Eye (tissue), 1 donor: ENCODE measurements at regions not wholly inside any gene's neighbourhood (a gene's known extent, or its start where the extent isn't known, plus 50 kb on each side); places are given as distances from the start of the nearest gene placed in this dataset.
"Not testable (repeated sequence)": the region's sequence is repeated elsewhere in the genome, so short reads cannot be mapped to it uniquely, and the experiment has no call there.

Experiments used
- DNase-seq: peaks from one replicate; pipeline ENCODE4 v3.0.0-alpha.2; 2015

GRCh38 chr6:57989520-57990080 is 672.2 kb downstream of the PRIM2 start:
- DNase-seq: not testable (repeated sequence)

- not testable (repeated sequence) for DNase-seq
These were observed 681.6 kb downstream of the PRIM2 start for GRCh38 chr6:57998858-57999619.

- not testable (repeated sequence) for DNase-seq
These were observed 682.8 kb downstream of the PRIM2 start for GRCh38 chr6:58000233-58000632.

GRCh38 chr6:58003417-58004167 is 686.2 kb downstream of the PRIM2 start:
- DNase-seq: not testable (repeated sequence)

GRCh38 chr6:58007334-58008000 is 690.0 kb downstream of the PRIM2 start:
- not testable (repeated sequence) for DNase-seq

- not testable (repeated sequence) for DNase-seq
These were observed 690.5 kb downstream of the PRIM2 start for GRCh38 chr6:58008001-58008335.

GRCh38 chr6:58011954-58012600 is 694.6 kb downstream of the PRIM2 start:
- not testable (repeated sequence) for DNase-seq

GRCh38 chr6:58016614-58017013 is 699.2 kb downstream of the PRIM2 start:
- not testable (repeated sequence) for DNase-seq

GRCh38 chr6:58028188-58028587 is 710.8 kb downstream of the PRIM2 start:
- DNase-seq: not testable (repeated sequence)

GRCh38 chr6:58038213-58038612 is 720.8 kb downstream of the PRIM2 start:
- not testable (repeated sequence) for DNase-seq

GRCh38 chr6:58046584-58046983 is 729.2 kb downstream of the PRIM2 start:
- not testable (repeated sequence) for DNase-seq

- DNase-seq: not testable (repeated sequence)
These were observed 730.0 kb downstream of the PRIM2 start for GRCh38 chr6:58047389-58047788.

GRCh38 chr6:58047865-58048264 is 730.4 kb downstream of the PRIM2 start:
- DNase-seq: not testable (repeated sequence)

- peak; percentile 2 for DNase-seq
These were observed 738.2 kb downstream of the PRIM2 start for GRCh38 chr6:58055465-58056176.

GRCh38 chr6:58059701-58060100 is 742.3 kb downstream of the PRIM2 start:
- DNase-seq: peak; percentile 32

GRCh38 chr6:58063542-58063941 is 746.1 kb downstream of the PRIM2 start:
- not testable (repeated sequence) for DNase-seq

- DNase-seq: not testable (repeated sequence)
These were observed 750.6 kb downstream of the PRIM2 start for GRCh38 chr6:58067867-58068548.

- DNase-seq: no peak
These were observed 755.8 kb downstream of the PRIM2 start for GRCh38 chr6:58073263-58073662.

GRCh38 chr6:58090067-58090466 is 772.6 kb downstream of the PRIM2 start:
- not testable (repeated sequence) for DNase-seq

GRCh38 chr6:58097251-58097650 is 779.8 kb downstream of the PRIM2 start:
- DNase-seq: not testable (repeated sequence)

- DNase-seq: no peak
These were observed 796.5 kb downstream of the PRIM2 start for GRCh38 chr6:58113960-58114359.
